Activated gamma-delta T cell treated with Interleukin-2 at 50 U/mL for 16 hours (primary cell): ENCODE measurements at regions not wholly inside any gene's neighbourhood (a gene's known extent, or its start where the extent isn't known, plus 50 kb on each side); places are given as distances from the start of the nearest gene placed in this dataset.

Experiments used
- DNase-seq: peaks from one replicate; pipeline ENCODE4 v3.0.0-alpha.2; 2020

GRCh38 chr3:194806991-194807630 is 121.4 kb downstream of the FAM43A start:
- no peak for DNase-seq

- no peak for DNase-seq
Measured at GRCh38 chr3:194808640-194809097, 123.0 kb downstream of the FAM43A start.

GRCh38 chr3:194809382-194809781 is 123.7 kb downstream of the FAM43A start:
- no peak for DNase-seq

GRCh38 chr3:194810076-194810475 is 124.4 kb downstream of the FAM43A start:
- no peak for DNase-seq

GRCh38 chr3:194811118-194811517 is 125.4 kb downstream of the FAM43A start:
- DNase-seq, result no peak

- DNase-seq, result no peak
Measured at GRCh38 chr3:194812176-194812575, 126.5 kb downstream of the FAM43A start.

GRCh38 chr3:194814878-194815357 is 129.2 kb downstream of the FAM43A start:
- no peak for DNase-seq

GRCh38 chr3:194816748-194817591 is 131.3 kb downstream of the FAM43A start:
- DNase-seq, result no peak

- DNase-seq, result no peak
Measured at GRCh38 chr3:194817592-194817930, 131.9 kb downstream of the FAM43A start.

- DNase-seq, result no peak
Measured at GRCh38 chr3:194817936-194818335, 132.3 kb downstream of the FAM43A start.

GRCh38 chr3:194824100-194824499 is 138.4 kb downstream of the FAM43A start:
- DNase-seq, result no peak

- no peak for DNase-seq
Measured at GRCh38 chr3:194824701-194825111, 139.0 kb downstream of the FAM43A start.

GRCh38 chr3:194826594-194826993 is 140.9 kb downstream of the FAM43A start:
- no peak for DNase-seq

- no peak for DNase-seq
Measured at GRCh38 chr3:194827486-194827885, 141.8 kb downstream of the FAM43A start.

GRCh38 chr3:194828116-194828515 is 142.4 kb downstream of the FAM43A start:
- DNase-seq, result no peak

- no peak for DNase-seq
Measured at GRCh38 chr3:194828926-194829325, 143.2 kb downstream of the FAM43A start.

- DNase-seq, result no peak
Measured at GRCh38 chr3:194830401-194830800, 144.7 kb downstream of the FAM43A start.

GRCh38 chr3:194830978-194831377 is 145.3 kb downstream of the FAM43A start:
- no peak for DNase-seq

GRCh38 chr3:194832346-194833104 is 146.8 kb downstream of the FAM43A start:
- no peak for DNase-seq

GRCh38 chr3:194833114-194833910 is 147.6 kb downstream of the FAM43A start:
- no peak for DNase-seq

GRCh38 chr3:194836661-194837060 is 151.0 kb downstream of the FAM43A start:
- no peak for DNase-seq

GRCh38 chr3:194837457-194838127 is 151.9 kb downstream of the FAM43A start:
- DNase-seq, result no peak
